Psoas muscle (tissue), 7 donors: ENCODE measurements at regions not wholly inside any gene's neighbourhood (a gene's known extent, or its start where the extent isn't known, plus 50 kb on each side); places are given as distances from the start of the nearest gene placed in this dataset.

Experiments used
- ATAC-seq, 4 donors: fragments of 200-7000 bp; cut with Tn5 transposase; one replicate each; pipeline ENCODE4 v1.9.1; 2020; ENCODE audit warnings: moderate library complexity in 3 of 4, mild to moderate bottlenecking in 2 of 4
- DNase-seq, 2 donors: peaks; one replicate each; pipeline ENCODE4 v3.0.0-alpha.2; 2020
- H3K27ac ChIP-seq: fragments of 200-600 bp; one replicate; pipeline ENCODE4 v1.8.0; 2022
- H3K27me3 ChIP-seq, 3 donors: fragments of 200-600 bp in 1 of 3; one replicate each; pipeline versions ENCODE4 v1.6.1 to v1.8.0; 2013 to 2022; ENCODE audit warnings: low read length in 2 of 3, mild to moderate bottlenecking in 2 of 3, moderate library complexity in 1 of 3; ENCODE audit not compliant: insufficient read depth in 3 of 3
- H3K36me3 ChIP-seq, 2 donors: fragments of 200-600 bp in 1 of 2; one replicate each; pipeline versions ENCODE4 v1.6.1 to v1.8.0; 2013 to 2022; ENCODE audit warnings: low read depth in 1 of 2, mild to moderate bottlenecking in 1 of 2, moderate library complexity in 1 of 2; ENCODE audit not compliant: insufficient read depth in 1 of 2
- H3K4me1 ChIP-seq: fragments of 200-600 bp; one replicate; pipeline ENCODE4 v1.8.0; 2022
- H3K4me3 ChIP-seq: fragments of 200-600 bp; one replicate; pipeline ENCODE4 v1.8.0; 2022; ENCODE audit warnings: mild to moderate bottlenecking
- H3K9me3 ChIP-seq: fragments of 200-600 bp; one replicate; pipeline ENCODE4 v1.8.0; 2022
- WGBS, 3 donors: extraction: QIAGEN DNeasy Blood & Tissue Kit; methylation state at CpG; one replicate each; pipeline versions ENCODE4 v1.1.6 to v1.1.7; 2013; 5-methylcytosine and 5-hydroxymethylcytosine counted together
- intact Hi-C, 2 donors: fragments of 100-400 bp; cut with DNase I; formaldehyde crosslinking; loops; one replicate each; pipeline versions ENCODE4 v1.11.0 to v1.14.2; 2022
- TF ChIP-seq, protein P1 (sequence below): fragments of 200-600 bp; IDR thresholded peaks from one replicate; pipeline ENCODE4 v1.8.0; 2022; ENCODE audit warnings: antibody characterized with exemption
- donor health status: healthy with polysubstance abuse.
- donor health status: DM: no; HTN: no; CAD: no; lungs with moderate emphysema.
- donor health status: Bipolar disorder and iron deficiency.
- donor health status: healthy.
- donor health status: DM: yes; HTN: yes; CAD: no.
- donor health status: DM: no; HTN: no; CAD: no.
- donor health status: DM: yes; HTN: yes; CAD: no.

DNA sequence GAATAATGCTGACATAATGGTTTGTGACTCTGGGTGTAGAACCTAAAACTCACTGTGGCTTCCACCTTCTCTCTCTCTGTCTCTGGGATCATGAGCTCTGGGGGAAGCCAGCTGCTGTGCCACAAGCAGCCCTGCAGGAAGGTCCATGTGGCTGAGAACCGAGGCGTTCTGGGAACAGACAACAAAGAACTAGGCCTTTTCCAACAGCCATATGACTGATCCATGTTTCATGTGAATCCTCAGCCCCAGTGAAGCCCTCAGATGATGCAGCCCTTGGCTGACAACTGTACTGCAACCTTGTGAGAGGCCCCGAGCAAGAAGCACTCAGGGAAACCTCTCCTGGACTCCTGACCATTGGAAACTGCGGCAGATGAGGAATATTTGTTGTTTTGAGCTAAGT is 56.6 kb downstream of the HLA-G start:
- Histone ChIP-seq H3K9me3 (no peaks in the 10 kb centered on the region), H3K27me3 (no peaks in the 10 kb centered on the region), H3K27ac (no peak overlapping the region), H3K36me3 (no peaks in the 10 kb centered on the region), H3K4me1 (no peaks in the 10 kb centered on the region), H3K4me3 (no peak overlapping the region)
- WGBS, 3 donors, result 20 to 55% (median 44%) methylated on average over 4 of the region's 4 CpGs
- no peak for ATAC-seq
- intact Hi-C loops, result no loop called here
- DNase-seq, result no peak
- TF ChIP-seq, protein P1, sequence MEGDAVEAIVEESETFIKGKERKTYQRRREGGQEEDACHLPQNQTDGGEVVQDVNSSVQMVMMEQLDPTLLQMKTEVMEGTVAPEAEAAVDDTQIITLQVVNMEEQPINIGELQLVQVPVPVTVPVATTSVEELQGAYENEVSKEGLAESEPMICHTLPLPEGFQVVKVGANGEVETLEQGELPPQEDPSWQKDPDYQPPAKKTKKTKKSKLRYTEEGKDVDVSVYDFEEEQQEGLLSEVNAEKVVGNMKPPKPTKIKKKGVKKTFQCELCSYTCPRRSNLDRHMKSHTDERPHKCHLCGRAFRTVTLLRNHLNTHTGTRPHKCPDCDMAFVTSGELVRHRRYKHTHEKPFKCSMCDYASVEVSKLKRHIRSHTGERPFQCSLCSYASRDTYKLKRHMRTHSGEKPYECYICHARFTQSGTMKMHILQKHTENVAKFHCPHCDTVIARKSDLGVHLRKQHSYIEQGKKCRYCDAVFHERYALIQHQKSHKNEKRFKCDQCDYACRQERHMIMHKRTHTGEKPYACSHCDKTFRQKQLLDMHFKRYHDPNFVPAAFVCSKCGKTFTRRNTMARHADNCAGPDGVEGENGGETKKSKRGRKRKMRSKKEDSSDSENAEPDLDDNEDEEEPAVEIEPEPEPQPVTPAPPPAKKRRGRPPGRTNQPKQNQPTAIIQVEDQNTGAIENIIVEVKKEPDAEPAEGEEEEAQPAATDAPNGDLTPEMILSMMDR, result no peak

DNA sequence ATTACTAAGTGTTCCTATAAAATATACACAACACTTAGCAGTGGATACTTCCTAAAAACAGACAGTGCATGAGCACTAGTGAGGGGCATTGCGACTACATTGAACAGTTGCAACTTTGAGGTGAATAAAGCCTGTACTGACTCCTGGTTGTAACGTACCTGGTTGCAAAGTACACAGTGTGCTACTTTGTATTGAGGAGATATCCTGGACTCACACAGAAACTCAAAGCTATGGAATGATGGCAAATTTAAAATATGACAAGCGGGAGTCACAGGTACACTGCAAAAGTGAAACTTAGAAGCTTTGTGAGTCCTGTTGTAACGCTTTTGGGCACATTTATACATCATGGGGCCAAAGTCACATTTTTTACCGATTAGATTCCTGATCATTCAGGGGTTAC is 55.6 kb upstream of the HLA-A start:
- H3K4me3 ChIP-seq, result peak overlapping the region; percentile 74
- no peak for DNase-seq
- H3K27ac ChIP-seq, result peak overlapping the region; percentile 71
- H3K27me3 ChIP-seq, result no peaks in the 10 kb centered on the region
- no peaks in the 10 kb centered on the region for H3K4me1 ChIP-seq
- 76 to 81% (median 79%) methylated on average over 5 of the region's 5 CpGs for WGBS, 3 donors
- TF ChIP-seq, protein P1, result no peak
- intact Hi-C loops, result no loop called here
- no peaks in the 10 kb centered on the region for H3K36me3 ChIP-seq
- no peak for ATAC-seq
- H3K9me3 ChIP-seq, result no peaks in the 10 kb centered on the region

DNA sequence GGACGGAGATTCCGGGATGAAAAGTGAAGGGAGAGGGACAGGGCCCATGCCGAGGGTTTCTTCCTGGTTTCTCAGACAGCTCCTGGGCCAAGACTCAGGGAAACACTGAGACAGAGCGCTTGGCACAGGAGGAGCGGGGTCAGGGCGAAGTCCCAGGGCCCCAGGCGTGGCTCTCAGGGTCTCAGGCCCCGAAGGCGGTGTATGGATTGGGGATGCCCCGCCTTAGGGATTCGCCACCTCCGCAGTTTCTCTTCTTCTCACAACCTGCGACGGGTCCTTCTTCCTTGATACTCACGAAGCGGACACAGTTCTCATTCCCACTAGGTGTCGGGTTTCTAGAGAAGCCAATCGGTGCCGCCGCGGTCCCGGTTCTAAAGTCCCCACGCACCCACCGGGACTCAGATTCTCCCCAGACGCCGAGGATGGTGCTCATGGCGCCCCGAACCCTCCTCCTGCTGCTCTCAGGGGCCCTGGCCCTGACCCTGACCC is 55.0 kb upstream of the HLA-A start:
- TF ChIP-seq, protein P1, result no peak
- WGBS, 3 donors, result 2 to 9% (median 8%) methylated on average over 21 to 28 of the region's 28 CpGs
- Histone ChIP-seq H3K4me3 (peak overlapping the region; percentile 74), H3K27ac (peak overlapping the region; percentile 71), H3K9me3 (no peaks in the 10 kb centered on the region), H3K36me3 (no peaks in the 10 kb centered on the region), H3K27me3 (no peaks in the 10 kb centered on the region), H3K4me1 (no peaks in the 10 kb centered on the region)
- intact Hi-C loops, result no loop called here
- peak; percentile 42 to 66 for DNase-seq
- peak; percentile 23 to 64 (median 42) for ATAC-seq

DNA sequence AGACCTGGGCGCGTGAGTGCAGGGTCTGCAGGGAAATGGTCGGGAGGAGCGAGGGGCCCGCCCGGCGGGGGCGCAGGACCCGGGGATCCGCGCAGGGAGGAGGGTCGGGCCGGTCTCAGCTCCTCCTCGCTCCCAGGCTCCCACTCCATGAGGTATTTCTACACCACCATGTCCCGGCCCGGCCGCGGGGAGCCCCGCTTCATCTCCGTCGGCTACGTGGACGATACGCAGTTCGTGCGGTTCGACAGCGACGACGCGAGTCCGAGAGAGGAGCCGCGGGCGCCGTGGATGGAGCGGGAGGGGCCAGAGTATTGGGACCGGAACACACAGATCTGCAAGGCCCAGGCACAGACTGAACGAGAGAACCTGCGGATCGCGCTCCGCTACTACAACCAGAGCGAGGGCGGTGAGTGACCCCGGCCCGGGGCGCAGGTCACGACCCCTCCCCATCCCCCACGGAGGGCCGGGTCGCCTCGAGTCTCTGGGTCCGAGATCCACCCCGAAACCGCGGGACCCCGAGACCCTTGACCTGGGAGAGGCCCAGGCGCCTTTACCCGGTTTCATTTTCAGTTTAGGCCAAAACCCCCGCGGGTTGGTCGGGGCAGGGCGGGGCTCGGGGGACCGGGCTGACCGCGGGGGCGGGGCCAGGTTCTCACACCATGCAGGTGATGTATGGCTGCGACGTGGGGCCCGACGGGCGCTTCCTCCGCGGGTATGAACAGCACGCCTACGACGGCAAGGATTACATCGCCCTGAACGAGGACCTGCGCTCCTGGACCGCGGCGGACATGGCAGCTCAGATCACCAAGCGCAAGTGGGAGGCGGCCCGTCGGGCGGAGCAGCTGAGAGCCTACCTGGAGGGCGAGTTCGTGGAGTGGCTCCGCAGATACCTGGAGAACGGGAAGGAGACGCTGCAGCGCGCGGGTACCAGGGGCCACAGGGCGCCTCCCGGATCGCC is 54.2 kb upstream of the HLA-A start:
- Histone ChIP-seq H3K9me3 (no peaks in the 10 kb centered on the region), H3K36me3 (no peaks in the 10 kb centered on the region), H3K4me3 (peak overlapping the region; percentile 74), H3K27ac (peak overlapping the region; percentile 71), H3K27me3 (no peaks in the 10 kb centered on the region), H3K4me1 (no peaks in the 10 kb centered on the region)
- TF ChIP-seq, protein P1, result no peak
- 2 to 3% (median 3%) methylated on average over 63 to 99 of the region's 101 CpGs for WGBS, 3 donors
- intact Hi-C loops, result no loop called here
- DNase-seq, result peak; percentile 79 to 80
- peak; percentile 74 to 92 (median 79) for ATAC-seq
